Right kidney (tissue), 1 donor: ENCODE measurements at regions not wholly inside any gene's neighbourhood (a gene's known extent, or its start where the extent isn't known, plus 50 kb on each side); places are given as distances from the start of the nearest gene placed in this dataset.
A peak's percentile ranks its signal among the peaks of the same experiment; 100 is the strongest.

Experiments
- DNase-seq: peaks from one replicate; pipeline ENCODE4 v3.0.0-alpha.2; 2016

DNA sequence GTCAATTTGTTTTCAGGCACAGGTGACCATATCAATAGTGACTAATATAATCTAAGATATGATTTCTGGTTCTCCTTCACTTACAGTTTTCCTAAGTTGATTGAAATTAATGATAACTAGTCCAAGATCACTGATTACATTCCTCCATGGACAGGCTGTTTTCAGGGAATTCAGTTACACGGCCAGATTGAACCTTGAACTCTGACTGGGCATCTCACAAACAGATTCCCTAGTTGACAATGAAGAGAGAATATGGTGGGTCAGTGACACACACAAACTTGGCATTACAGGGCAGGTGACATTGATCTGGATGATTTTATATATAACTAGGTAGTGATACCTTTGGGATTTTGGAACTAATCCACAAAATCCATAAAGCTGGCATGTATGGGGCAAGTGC lies 110.2 kb upstream of the EGR2 start:
- DNase-seq, result no peak

DNA sequence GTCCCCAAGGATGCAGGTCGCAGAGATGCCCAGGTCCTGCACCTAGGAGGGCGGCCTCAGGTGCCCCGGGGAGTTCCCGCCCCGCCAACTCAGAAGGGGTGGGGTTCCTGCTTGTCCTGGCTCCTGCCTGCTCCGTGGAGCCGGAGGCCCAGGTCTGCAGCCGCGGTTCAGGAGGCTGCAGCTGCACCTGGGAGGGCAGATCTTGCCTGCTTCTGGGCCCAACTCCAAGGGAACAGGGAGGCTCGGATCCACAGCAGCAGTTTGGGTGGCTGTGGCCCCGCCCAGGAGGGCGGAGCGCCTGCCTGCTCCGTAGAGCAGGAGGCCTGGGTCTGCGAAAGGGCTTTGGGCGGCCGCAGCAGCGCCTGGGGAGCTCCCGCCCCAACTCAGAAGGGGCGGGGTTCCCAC lies 108.2 kb upstream of the EGR2 start:
- DNase-seq, result peak; percentile 11

DNA sequence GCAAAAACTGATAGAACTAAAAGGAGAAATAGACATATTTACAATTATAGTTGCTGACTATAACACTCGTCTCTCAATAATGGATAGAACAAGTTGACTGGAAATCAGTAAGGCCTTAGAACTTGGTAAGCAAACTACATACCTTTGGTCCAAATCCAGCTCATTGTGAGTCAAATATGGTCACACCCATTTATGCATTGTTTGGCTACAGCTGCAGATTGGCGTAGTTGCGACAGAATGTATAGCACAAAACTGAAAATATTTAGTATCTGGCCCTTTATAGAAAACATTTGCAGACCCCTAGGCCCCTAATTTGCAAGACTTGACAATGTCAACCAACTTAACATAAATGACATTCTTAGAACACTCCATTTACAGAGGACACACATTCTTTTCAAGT lies 103.6 kb upstream of the EGR2 start:
- DNase-seq, result no peak

GRCh38 chr10:62917475-62918238 lies 101.5 kb upstream of the EGR2 start:
- no peak for DNase-seq

GRCh38 chr10:62916141-62916603 lies 100.0 kb upstream of the EGR2 start:
- no peak for DNase-seq

DNA sequence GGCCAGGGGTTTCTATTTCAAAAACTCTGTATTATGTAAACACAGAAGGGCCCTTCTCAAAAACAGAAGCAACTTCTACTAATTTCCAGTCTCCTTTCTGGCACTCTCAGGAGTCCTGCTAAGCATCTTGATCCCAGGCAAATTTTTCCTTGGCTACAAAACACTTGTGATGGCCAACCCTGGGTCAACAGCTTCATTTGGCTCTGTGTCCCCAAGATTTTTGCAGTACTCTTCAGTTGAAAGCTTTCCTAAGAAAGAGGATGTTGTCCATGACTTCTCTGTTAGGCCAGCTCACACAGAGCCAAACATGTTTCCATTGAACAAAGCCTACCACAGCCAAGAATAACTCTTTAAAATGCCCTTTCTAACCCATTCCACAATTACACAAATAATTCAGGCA lies 99.0 kb upstream of the EGR2 start:
- no peak for DNase-seq

DNA sequence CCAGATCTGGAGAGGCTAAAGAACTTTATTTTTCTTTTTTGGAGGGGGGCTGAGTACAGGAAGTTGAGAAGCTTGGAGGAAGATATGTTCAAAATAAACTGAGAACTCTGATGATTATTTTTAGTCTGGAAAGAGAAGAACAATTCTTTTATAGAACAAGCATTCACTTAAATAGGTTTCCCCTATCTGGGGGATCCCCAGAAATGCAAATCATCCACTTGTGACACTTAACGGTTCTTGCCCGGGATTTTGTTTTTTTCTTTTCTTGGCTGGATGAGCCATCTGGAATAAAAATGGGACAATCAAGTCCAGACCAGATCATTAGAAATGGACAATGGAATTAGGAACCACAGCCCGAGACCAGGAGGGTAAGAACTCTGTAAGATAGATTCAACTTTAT lies 95.9 kb upstream of the EGR2 start:
- no peak for DNase-seq

GRCh38 chr10:62911210-62911963 lies 95.2 kb upstream of the EGR2 start:
- DNase-seq, result no peak

GRCh38 chr10:62907470-62908212 lies 91.5 kb upstream of the EGR2 start:
- no peak for DNase-seq

GRCh38 chr10:62904281-62904875 lies 88.2 kb upstream of the EGR2 start:
- no peak for DNase-seq

GRCh38 chr10:62903828-62904227 lies 87.7 kb upstream of the EGR2 start:
- no peak for DNase-seq

DNA sequence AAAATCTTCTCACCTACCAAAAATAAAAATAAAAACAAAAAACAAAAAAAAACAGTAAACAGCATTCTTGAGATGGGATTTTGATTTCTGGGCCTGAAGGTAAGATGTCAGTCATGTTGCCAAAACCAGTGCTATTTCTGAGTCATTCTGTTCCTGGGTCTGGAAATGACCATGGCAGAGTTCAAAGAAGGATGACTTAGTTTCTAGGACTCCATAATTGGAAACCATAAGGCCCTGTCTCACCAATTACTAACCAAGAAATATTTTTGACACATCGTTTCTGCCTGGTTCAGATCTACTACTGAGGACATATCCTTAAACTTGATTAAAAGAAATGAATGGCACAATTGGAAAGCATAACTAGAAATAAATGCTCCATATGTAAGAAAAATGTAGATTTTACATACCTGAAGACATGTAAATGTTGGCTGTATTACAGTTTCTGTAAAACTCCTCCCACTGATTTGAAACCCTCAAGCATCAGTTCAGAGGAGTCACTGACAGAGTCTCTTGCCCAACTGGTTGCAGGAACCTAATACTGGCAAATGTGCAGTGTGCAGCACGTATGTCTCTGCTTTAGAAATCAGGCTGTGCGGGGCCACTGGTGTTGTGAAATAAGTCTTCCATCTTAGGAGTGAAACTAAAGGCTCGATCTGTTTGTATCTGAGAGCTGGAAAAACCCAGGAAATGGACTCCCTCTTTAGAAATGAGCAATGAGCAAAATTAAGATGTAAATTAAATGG lies 84.8 kb upstream of the EGR2 start:
- no peak for DNase-seq

DNA sequence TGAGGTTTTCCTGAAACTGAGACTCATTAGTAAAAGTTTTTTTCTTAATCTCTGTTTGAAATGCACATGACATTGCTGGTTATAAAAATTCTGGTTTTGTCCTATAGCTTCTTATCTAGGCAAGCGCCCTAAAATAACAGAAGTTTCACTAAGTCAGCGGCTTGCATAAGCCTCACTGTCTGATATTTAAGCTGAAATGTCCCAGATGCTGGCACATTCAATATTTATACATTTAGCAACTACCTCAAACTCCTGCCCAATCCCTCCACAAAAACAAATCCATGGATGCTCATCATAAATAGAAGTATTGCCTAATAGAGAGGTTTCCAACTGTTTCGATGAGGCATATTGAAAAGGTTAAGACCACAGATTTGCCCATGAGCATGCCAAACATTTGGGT lies 83.1 kb upstream of the EGR2 start:
- no peak for DNase-seq

DNA sequence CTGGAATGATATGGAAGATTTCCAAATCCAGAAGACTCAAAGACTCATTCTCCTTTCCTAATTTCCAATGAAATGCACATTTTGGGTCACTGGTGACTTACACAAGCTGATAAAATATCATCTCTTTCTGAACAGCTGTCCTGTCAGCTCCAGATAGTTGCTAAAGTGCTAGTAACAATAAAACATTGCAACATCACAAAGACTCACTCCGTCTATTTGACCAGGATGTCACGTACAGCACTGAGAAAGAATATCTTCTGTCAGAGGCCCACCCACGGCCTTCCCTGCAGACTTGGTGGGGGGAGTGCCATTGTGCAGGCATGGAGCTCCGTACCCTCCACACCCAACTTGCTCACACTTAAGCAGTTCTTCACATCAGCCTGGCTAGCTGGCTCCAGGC lies 78.9 kb upstream of the EGR2 start:
- DNase-seq, result no peak

DNA sequence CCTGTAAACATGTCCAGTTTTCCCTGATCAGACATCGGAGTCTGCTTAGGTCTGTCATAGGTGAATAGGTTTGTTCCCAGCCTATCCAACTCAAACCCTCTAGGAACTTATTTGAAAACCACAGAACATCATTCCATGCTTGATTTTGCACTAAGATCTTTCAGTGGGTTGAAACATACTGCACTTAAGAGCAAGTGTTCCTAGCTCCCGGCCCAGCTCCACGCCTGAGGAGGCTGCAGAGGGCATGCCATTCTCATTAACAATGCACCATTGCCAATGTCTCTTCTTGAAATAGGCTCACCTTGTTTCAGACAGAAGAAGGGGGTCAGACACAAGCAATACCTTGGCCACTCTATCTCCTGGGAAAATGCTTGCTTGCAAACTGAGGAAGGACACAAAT lies 78.0 kb upstream of the EGR2 start:
- no peak for DNase-seq

DNA sequence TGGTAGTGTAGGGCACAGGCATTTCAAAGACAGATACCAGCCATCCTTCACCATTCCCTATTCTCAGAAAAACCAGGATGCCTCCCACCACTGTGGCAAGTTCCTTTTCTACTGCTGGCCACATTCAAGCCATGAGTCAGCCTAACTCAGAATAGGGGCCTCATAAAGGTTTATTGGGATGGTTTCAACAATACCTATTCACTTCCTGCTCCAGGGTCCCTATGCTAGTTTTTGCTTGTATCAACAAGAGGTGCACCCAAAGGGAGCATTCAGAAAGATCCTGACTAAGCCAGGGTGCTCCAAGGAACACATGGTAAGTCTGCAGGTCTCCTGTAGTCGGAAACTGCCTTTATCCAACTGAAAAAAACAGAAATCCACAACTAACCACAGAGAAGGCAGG lies 76.9 kb upstream of the EGR2 start:
- no peak for DNase-seq

DNA sequence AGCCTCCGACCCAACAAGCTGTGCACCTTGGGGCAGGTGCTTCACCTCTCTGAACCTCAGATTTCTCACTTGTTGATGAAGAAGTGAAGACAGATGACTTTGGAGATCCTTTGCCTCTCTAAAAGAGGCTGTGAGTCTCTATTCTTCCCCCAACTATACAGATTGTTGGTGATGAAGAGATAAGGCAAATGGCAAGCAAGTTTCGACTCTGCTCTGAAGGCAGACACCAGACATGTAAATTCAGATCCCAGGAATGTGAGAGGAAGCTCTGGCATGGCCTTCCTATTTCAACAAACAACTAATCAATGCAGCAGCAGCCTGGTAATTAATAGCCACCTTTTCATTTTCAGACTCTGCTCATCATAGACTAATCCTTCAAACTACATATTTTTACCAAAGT lies 74.2 kb upstream of the EGR2 start:
- no peak for DNase-seq

GRCh38 chr10:62887642-62888041 lies 71.5 kb upstream of the EGR2 start:
- no peak for DNase-seq

DNA sequence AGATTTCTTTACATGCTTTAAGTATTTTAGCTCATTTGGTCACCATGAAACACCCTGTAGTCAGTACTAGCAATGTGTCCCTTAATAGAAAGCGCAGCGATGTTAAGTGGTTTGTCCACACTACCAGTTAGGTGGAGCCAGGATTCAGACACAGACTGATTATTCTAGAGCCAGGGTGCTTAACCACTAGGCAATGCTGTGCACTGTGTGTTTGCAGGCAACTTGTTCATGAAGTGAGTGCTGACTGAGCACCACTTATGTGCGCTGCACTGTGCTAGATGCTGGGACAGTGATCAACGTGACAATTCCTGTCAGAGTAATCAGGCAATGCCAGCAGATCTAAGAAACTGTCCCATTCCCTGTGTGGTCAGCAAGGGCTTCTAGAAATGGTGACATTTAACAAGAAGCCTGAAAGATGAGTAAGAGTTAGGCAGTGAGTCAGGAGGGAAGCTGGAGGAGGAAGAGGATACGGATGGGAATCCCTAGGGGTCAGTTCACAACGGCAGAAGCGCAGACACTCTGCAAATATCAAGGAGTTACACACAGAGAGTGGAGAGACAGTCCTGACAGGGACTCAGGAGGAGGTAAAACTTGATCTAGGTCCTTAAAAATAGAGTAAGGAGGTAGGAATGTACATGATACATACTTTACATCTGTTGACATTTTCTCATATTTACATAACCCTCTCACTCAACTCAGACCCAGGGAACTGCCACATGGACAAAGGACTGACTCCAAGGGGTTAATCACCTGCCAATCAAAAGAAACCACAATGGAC lies 69.7 kb upstream of the EGR2 start:
- no peak for DNase-seq

DNA sequence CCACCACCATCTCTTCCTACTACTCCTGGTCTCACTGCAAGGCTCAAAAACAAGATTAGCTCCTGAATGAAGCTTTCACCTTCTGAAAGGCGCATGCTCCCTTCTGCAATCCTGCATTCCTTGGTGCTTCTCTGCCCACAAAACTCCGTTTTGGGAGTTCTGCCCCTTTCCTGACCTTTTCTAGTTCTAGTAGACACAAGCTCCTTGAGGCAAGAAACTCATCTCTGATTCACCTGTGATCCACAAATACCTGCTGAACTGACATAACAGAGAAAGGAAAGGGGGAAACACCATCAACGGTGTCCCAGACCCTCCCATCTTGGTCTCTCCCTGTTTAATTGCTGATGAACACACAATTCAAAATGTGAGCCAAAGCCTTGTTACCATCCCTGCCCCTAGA lies 64.0 kb upstream of the EGR2 start:
- no peak for DNase-seq

DNA sequence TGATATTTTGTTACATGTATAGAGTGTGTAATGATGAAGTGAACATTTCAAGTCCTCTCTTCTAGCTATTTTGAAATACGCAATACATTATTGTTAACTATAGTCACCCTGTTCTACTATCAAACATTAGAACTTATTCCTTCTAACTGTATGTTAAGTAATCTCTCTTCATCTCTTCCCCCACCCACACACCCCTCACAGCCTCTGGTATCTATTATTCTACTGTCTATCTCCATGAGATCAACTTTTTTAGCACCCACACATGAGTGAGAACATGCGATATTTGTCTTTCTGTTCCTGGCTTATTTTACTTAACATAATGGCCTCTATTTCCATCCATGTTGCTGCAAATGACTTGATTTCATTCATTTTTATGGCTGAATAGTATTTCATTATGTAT lies 57.7 kb upstream of the EGR2 start:
- DNase-seq, result no peak
